Inflammatory macrophage treated with lipopolysaccharide for 1 hour (primary cell): ENCODE measurements at regions not wholly inside any gene's neighbourhood (a gene's known extent, or its start where the extent isn't known, plus 50 kb on each side); places are given as distances from the start of the nearest gene placed in this dataset.

Source experiments
- DNase-seq, 2 donors: peaks; one replicate each; pipeline ENCODE4 v3.0.0-alpha.2; 2020 to 2022

DNA sequence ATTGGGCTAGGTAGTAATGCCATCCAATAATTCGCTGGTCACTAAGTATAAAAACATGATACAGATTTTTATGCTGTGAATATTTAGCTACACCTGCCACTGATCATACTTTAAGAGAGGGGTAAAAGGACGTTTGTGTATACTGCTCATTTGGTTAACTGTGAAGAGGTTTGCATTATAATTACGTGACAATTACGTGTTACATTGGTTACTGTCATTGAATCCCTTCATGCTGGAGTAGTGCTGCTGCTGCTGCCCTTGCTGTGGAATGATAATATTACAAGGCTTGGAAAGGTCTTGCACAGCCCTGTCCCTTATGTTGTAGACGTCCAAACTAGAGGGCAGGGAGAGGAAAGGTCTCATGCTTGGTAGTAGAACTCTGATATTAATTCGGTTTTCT, 312.2 kb upstream of the ATP2B1 start:
- DNase-seq: no peak

GRCh38 chr12:90020436-90020835, 311.8 kb upstream of the ATP2B1 start:
- DNase-seq: no peak

DNA sequence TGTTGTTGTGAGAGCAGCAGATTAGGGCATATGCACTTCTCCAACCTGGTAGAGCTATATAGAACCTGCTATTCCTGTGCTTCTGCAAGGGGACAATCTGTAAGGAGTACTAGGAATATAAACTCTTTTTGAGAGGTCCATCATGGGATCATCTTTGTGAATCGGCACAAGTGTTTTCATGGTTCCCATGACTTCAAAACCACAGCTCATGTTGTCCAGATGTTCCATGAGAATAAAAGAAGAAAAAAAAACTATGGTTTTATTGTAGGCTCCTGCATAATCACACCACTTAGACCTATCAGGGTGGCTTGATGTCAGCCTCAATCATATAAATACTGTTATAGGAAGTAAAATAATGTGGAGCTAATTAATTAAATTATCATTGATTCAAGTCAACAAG, 311.4 kb upstream of the ATP2B1 start:
- DNase-seq: no peak

DNA sequence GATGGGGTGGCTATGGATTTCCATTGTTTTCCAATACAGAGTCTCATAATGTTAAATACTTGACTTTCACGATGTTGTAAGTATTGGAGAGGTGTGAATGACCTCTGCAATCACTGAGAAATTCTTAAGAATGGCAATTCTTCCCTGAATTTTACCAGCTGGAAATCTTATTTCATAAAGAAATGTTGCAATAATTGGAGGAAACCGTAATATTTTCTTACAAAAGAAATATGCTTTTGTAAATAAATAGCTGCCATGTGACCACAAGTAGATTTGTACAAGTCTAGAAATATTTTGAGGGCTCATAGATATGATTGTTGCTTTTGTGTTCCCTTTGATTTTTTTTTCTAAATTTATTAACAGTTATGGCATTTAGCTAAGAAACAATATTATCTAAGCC, 308.7 kb upstream of the ATP2B1 start:
- no peak for DNase-seq

- no peak for DNase-seq
These were observed 306.6 kb upstream of the ATP2B1 start for GRCh38 chr12:90015228-90015627.

- DNase-seq: no peak
These were observed 304.8 kb upstream of the ATP2B1 start for GRCh38 chr12:90013409-90013808.

GRCh38 chr12:90010089-90010488, 301.5 kb upstream of the ATP2B1 start:
- no peak for DNase-seq

DNA sequence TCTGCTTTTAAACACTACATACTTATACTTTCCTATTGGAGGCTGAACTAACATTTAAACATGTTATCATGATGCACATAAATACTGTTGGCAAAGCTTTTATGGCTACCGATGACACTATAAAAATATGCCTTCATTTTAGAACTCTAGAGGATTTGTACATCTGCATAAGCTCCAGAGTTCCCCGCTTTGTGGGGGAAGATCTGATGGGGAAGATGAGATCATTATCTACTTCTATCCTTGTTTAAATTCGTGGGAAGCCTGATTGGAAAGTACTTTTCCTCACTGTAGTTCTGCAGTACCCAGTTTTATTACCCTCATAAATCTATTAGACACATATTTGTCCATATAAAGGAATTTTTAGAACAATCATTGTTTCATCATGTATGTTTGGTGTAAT, 299.6 kb upstream of the ATP2B1 start:
- DNase-seq: peak in 1 of 2 donors; percentile 15

- DNase-seq: peak in 1 of 2 donors; percentile 11
These were observed 295.9 kb upstream of the ATP2B1 start for GRCh38 chr12:90004319-90005074.

- no peak for DNase-seq
These were observed 295.1 kb upstream of the ATP2B1 start for GRCh38 chr12:90003688-90004087.

DNA sequence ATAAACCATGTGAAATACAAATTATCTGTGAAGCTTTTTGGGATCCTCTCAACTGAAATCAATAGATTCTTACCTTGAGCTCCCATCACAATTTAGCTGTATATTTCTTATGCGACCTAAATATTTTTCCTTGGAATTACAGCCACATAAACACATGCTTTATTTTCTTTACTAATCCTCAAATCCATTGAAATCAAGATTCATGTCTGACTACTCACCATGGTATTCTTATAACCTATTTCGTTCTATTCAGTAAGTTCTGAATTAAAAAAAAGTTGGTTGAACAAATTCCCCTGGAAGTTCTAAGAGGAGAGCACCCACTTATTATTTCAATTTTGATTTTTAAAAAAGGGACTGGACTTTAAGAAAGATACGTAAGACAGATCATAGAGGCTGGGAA, 292.1 kb upstream of the ATP2B1 start:
- DNase-seq: no peak

DNA sequence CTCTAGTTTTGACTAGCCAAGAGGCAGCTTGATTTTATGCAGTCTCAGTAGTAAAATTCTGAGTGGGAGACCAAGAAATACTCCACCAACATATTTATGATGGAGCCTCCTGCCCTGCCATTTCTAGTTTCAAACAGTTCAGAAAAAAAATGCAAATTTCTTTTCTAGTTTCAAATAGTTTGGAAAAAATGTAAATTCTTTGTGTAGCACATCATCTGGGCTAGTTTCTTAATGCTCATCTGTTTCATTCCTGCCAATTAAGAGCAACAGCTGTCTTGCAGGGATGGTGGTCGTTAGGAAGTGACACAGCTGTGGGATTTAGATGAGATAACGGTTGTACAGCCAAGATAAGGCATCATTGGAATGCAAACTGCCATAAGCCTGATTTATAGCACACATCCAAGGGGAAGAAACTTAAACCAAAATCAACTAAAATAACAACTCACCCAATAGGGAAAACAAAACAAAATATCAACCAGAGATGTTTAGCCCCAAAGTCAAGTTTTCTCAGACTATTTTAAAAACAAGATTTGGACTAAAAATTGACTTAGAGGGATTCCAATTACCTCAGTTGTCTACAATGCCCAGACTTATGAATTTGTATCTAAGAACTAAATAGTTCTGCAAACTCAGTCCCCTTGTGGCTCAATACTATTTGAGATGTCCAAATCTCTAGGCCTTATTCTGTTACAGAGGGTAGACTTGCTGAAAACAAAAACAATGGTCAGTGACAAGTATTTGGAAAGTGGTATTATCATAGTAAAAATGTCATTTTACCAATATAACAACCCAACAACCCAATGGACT, 291.3 kb upstream of the ATP2B1 start:
- no peak for DNase-seq

GRCh38 chr12:89995870-89996269, 287.2 kb upstream of the ATP2B1 start:
- no peak for DNase-seq

GRCh38 chr12:89994911-89995310, 286.3 kb upstream of the ATP2B1 start:
- DNase-seq: peak in 1 of 2 donors; percentile 11

GRCh38 chr12:89993632-89994031, 285.0 kb upstream of the ATP2B1 start:
- DNase-seq: no peak

GRCh38 chr12:89992668-89993451, 284.2 kb upstream of the ATP2B1 start:
- no peak for DNase-seq

GRCh38 chr12:89991807-89992590, 283.4 kb upstream of the ATP2B1 start:
- peak; percentile 15 to 25 for DNase-seq

DNA sequence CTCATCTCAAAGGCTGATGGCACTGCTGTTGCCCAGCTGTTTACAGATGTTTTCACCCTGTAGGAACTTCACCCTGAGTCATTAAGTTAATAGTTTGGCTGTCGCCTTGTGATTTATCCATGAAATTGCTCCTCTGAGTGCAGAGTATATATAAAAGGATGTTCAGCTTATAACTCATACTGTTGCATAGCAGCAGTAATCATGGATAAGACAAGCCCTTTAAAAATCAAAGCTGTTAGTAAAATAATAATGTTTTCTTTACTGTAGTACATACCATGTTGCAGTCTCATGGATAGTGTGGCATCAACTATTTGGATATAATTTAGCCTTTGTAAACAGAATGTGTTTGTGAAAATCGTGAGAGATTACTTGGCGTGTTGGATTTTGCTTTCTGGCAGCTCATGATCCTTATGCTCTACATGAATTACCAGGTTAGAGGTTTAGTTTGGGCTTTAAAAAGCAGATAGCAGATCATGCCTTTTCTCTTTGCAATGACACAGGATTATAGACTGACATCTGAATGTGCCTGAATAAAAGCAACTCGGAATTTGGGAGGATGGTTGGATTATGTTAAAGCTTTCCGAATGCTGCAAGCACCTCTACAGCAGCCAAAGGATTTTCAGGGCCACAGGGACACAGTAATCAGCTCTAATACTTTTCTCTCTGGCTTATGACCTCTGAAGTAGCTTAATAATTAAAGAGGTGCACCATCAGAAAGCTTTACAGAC, 279.7 kb upstream of the ATP2B1 start:
- DNase-seq: no peak

GRCh38 chr12:89985935-89986334, 277.3 kb upstream of the ATP2B1 start:
- DNase-seq: no peak

- DNase-seq: no peak
These were observed 276.2 kb upstream of the ATP2B1 start for GRCh38 chr12:89984846-89985245.

DNA sequence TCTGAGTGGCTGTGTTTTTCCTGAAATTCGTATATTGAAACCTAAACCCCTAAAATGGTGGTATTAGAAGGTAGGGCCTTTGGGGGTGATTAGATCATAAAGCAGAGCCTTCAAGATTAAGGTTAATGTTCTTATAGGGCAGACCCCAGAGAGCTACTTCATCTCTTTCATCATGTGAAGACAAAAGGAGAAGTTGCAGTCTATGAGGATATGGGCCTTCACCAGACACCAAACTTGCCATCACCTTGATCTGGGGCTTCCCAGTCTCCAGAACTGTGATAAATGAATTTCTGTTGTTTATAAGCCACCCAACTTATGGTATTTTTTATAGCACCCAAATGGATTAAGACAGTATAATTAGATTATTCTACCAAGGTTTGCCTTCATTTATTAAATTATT, 275.0 kb upstream of the ATP2B1 start:
- DNase-seq: no peak

DNA sequence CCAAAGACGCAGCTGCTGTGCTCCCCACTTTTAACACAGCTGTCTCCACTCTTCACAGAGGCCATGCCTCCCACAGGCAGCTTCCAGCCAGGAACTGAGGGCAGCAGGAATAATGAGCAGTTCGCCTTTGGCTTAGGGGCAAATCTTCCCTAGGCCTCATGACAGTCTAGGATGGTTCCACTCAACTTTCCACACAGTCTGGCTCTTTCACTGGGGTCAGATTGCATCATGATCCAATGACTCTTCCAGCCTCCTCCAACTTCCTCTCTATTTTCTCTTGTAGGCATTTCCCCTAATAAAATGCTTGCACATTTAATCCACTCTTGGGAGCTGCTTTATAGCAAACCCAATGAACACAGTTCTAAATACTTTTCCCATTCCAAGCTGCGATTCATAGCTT, 271.6 kb upstream of the ATP2B1 start:
- DNase-seq: peak; percentile 85 to 91
